Omental fat pad (tissue), 3 donors: ENCODE measurements at regions not wholly inside any gene's neighbourhood (a gene's known extent, or its start where the extent isn't known, plus 50 kb on each side); places are given as distances from the start of the nearest gene placed in this dataset.

Source experiments
- ATAC-seq: fragments of 150-250 bp; one replicate; pipeline ENCODE4 v1.9.1; 2016; ENCODE audit warnings: mild to moderate bottlenecking, moderate library complexity; ENCODE audit not compliant: low FRiP score
- DNase-seq: peaks from one replicate; pipeline ENCODE4 v3.0.0-alpha.2; 2019; ENCODE audit warnings: low spot score
- CTCF ChIP-seq, 3 donors: fragments of 450-650 bp; IDR thresholded peaks; one replicate each; pipeline ENCODE4 v1.5.1; 2016 to 2017; ENCODE audit warnings: antibody characterized with exemption in 3 of 3, mild to moderate bottlenecking in 3 of 3, moderate library complexity in 2 of 3

DNA sequence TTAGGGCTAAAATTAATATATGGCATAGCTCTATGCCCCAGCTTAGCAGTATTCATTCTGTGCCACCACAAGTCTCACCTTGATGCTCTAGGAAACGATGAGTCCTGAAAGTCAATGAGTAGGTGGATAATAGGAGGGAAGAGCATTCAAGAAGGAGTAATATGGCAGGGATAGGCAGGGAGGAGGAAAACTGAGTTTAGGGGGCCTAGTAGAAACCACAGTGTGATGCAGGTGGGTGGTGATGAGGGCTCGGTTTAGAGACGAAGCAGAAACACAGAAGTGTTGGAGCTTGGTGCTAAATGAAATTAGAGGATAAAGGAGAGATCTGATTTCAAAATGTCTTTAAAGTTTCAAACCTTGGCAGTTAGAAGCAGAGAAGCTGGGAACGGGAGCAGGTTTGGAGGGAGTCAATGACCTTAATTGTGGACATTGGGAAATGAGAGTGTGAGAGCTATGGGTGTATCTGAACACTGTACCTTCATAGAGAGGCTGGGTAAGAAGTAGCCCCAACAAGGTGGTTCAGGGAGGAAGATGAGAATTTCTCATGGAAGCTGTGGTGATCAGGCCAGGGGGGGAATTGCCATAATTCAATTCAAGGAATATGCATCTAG, 144.7 kb upstream of the CPSF6 start:
- DNase-seq (no peak), ATAC-seq (no peak)
- no peak for TF ChIP-seq CTCF (IDR thresholded peaks at IDR 0.05)

DNA sequence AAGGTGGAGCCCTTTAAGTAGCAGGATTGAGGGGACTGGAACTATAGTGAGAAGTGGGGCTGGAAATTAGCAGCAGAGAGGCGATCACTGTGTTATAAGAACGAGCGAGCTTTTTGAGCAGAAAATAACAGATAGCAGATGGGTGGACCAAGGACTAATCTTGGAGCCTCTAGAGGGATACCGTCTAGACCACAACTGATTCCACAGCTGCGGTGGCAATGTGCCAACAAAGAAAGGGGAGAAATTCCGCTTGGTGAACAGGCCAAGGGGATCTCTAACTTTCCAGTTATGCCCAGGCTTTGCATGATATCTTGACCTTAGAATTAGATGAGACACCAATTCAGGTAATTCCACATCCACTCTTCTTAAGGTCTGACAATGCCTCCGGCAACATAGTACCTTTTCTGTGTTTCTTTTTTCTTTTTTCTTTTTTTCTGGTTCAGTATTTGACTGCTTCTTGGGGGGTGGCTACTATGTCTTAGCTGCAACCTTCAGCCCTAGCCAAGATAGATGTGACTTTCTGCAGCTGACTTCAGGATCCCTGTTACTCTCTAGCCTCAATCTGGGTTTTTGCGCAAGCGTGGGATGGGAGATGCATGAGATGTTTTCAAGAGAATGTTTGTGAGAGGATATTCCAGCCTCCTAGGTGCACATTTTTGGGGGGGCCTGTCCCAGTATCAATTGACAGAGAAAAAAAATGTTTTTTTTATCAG, 143.4 kb upstream of the CPSF6 start:
- DNase-seq (no peak), ATAC-seq (no peak)
- TF ChIP-seq CTCF (IDR thresholded peaks at IDR 0.05), result no peak

DNA sequence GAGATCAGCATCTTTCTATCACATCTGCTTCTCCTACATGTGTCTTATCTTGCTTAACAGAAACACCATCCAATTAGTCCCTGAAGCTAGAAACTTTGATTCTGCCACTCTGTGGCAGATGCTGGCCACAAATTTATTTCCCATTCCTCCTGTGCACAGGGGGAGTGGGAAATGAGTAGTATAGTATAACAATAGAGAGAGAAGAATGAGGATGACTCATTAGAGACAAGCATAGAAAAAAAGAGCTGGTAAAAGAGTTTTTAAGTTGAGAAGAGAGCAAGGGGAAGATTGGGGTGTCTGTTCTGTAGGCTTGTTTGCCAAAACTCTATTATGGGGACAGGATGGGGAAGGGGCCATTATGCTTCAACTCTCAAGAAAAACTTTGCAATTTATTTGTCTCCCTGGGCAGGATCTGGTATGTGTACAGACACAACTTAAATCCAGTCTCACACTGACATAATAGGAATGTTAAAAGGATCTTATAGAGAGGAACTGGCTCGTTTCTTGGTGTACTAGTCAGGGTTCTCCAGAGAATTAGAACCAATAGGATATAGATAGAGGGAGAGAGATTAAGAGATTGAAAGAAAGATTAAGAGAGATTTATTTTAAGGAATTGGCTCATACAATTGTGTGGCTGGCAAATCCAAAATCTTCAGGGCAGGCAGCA, 142.6 kb upstream of the CPSF6 start:
- DNase-seq (no peak), ATAC-seq (no peak)
- TF ChIP-seq CTCF (IDR thresholded peaks at IDR 0.05), result no peak

DNA sequence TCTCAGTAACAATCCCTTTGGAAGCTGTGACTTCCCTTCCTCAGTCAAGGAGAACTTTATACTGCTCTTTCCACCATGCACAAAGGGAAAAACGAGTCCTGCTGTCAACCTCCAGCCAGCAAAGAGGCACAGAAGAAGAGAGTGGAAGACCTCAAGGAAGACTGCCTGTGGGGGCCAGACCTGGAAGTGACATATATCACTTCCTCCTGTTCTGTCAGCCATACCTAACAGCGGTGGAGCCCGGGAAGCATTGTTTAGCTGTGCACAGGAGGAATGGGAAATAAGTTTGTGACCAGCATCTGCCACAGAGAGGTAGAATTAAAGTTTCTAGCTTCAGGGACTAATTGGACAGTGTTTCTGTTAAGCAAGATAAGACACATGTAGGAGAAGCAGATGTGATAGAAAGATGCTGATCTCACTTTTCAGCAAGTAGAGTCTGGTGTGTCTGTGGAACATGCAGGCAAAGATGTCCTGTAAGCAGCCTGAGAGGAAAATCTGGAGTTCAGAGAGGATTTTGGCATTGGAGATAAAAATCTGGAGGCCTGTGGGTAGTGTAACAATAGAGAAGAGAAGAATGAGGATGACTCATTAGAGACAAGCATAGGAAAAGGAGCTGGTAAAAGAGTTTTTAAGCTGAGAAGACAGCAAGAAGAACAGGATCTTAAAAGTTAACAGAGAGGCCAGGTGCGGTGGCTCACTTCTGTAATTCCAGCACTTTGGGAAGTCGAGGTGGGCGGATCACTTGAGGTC, 141.6 kb upstream of the CPSF6 start:
- TF ChIP-seq CTCF (IDR thresholded peaks at IDR 0.05), result no peak
- DNase-seq (no peak), ATAC-seq (no peak)

- no peak for DNase-seq
- TF ChIP-seq CTCF (IDR thresholded peaks at IDR 0.05), result no peak
Observed at GRCh38 chr12:69099201-69099837, 140.1 kb upstream of the CPSF6 start.

GRCh38 chr12:69101505-69101904, 137.9 kb upstream of the CPSF6 start:
- no peak for TF ChIP-seq CTCF (IDR thresholded peaks at IDR 0.05)
- ATAC-seq, result no peak
- no peak for DNase-seq

More at GRCh38 chr12:69099201-69099837, 140.1 kb upstream of the CPSF6 start:
- no peak for ATAC-seq
